Endothelial cell of umbilical vein (primary cell): ENCODE measurements at regions not wholly inside any gene's neighbourhood (a gene's known extent, or its start where the extent isn't known, plus 50 kb on each side); places are given as distances from the start of the nearest gene placed in this dataset.

Experiments used
- BruUV-seq: library from RNA; stranded (reverse); fragments of 400-500 nt; replicated peaks from 2 replicates; lab custom pipeline; 2021; lab: Mats Ljungman, UMichigan
- CTCF ChIA-PET: fragments of 300-600, 350-600 bp; sonication (Branson Sonifier 250); formaldehyde crosslinking; loops from one replicate; lab custom pipeline; 2021; ENCODE audit warnings: antibody characterized with exemption, inconsistent platforms; lab: Charles Lee
- POLR2A ChIA-PET: fragments of 300-600, 350-600 bp; sonication (Branson Sonifier 250); formaldehyde crosslinking; loops from one replicate; lab custom pipeline; 2021; ENCODE audit warnings: antibody characterized with exemption, inconsistent platforms; lab: Charles Lee
- DNase-seq: peaks from one replicate; pipeline ENCODE4 v3.0.0-alpha.2; 2011; ENCODE audit warnings: low read depth, low spot score
- FAIRE-seq: peaks from 2 replicates; lab custom pipeline; 2011; peaks lifted over from hg19 to GRCh38; lab: Jason Lieb, UNC
- H2AFZ ChIP-seq: 2 replicates; pipeline ENCODE4 v1.6.0; 2012; ENCODE audit warnings: low read depth, low read length, control low read depth, inconsistent platforms
- H3K27ac ChIP-seq: 2 replicates; pipeline ENCODE4 v1.5.1; 2011; ENCODE audit warnings: low read depth, mild to moderate bottlenecking, control low read depth, low read length, moderate library complexity; ENCODE audit not compliant: insufficient read depth
- H3K27me3 ChIP-seq, 2 experiments: 2 replicates each; pipeline versions ENCODE4 v1.6.0 to v1.6.1; 2011; ENCODE audit warnings: low read length in 2 of 2, mixed read lengths in 1 of 2; ENCODE audit not compliant: control insufficient read depth in 2 of 2, insufficient read depth in 2 of 2
- H3K36me3 ChIP-seq, 2 experiments: 2 replicates in 1 of 2; 3 replicates in 1 of 2; pipeline ENCODE4 v1.5.1; 2011; ENCODE audit warnings: low read length in 2 of 2, mild to moderate bottlenecking in 1 of 2, moderate library complexity in 1 of 2; ENCODE audit not compliant: control insufficient read depth in 2 of 2, insufficient read depth in 2 of 2; ENCODE audit errors: extremely low read depth in 1 of 2
- H3K4me1 ChIP-seq: 3 replicates; pipeline ENCODE4 v1.5.1; 2011; ENCODE audit warnings: mild to moderate bottlenecking, low read length; ENCODE audit not compliant: control insufficient read depth, insufficient read depth; ENCODE audit errors: extremely low read depth
- H3K4me2 ChIP-seq: 2 replicates; pipeline ENCODE4 v1.6.1; 2011; ENCODE audit warnings: low read length, control low read depth, mixed read lengths; ENCODE audit not compliant: insufficient read depth
- H3K4me3 ChIP-seq, 3 experiments: fragments of 200-600 bp in 1 of 3; sonication (generic), shearing (Covaris generic) in 1 of 3; replicated peaks in 1 of 3; 2 replicates each; pipeline ENCODE4 v1.5.1; 2011 to 2016; ENCODE audit warnings: control low read depth in 3 of 3, low read length in 3 of 3, mild to moderate bottlenecking in 2 of 3, inconsistent platforms in 1 of 3, low read depth in 1 of 3, moderate library complexity in 1 of 3; ENCODE audit not compliant: insufficient read depth in 1 of 3
- H3K79me2 ChIP-seq: 2 replicates; pipeline ENCODE4 v1.6.0; 2012; ENCODE audit warnings: low read length, inconsistent platforms; ENCODE audit not compliant: control insufficient read depth, insufficient read depth
- H3K9ac ChIP-seq: replicated peaks from 2 replicates; pipeline ENCODE3; 2011; ENCODE audit warnings: low read length, control low read depth; ENCODE audit not compliant: insufficient read depth; ENCODE audit errors: extremely low read depth
- H3K9me1 ChIP-seq: replicated peaks from 3 replicates; pipeline ENCODE4 v1.6.0; 2011; ENCODE audit warnings: mild to moderate bottlenecking, low read length; ENCODE audit not compliant: control insufficient read depth, insufficient read depth; ENCODE audit errors: extremely low read depth
- H3K9me3 ChIP-seq: replicated peaks from 2 replicates; pipeline ENCODE4 v1.5.1; 2012; ENCODE audit warnings: low read length, inconsistent platforms; ENCODE audit not compliant: control insufficient read depth, insufficient read depth
- H4K20me1 ChIP-seq: replicated peaks from 2 replicates; pipeline ENCODE3; 2011; ENCODE audit warnings: mild to moderate bottlenecking, low read length; ENCODE audit not compliant: control insufficient read depth, insufficient read depth; ENCODE audit errors: extremely low read depth
- EZH2 ChIP-seq: IDR thresholded peaks from 2 replicates; pipeline ENCODE4 v1.6.1; 2012; ENCODE audit warnings: borderline replicate concordance, low read depth, mild to moderate bottlenecking, moderate library complexity, low read length, inconsistent platforms; ENCODE audit not compliant: severe bottlenecking
- FOS ChIP-seq: IDR thresholded peaks from 2 replicates; pipeline ENCODE4 v1.6.1; 2011; ENCODE audit warnings: mild to moderate bottlenecking, low read length, moderate library complexity, borderline replicate concordance; ENCODE audit not compliant: insufficient read depth
- GATA2 ChIP-seq: IDR thresholded peaks from 2 replicates; pipeline ENCODE4 v1.7.0; 2011; ENCODE audit warnings: low read depth, mild to moderate bottlenecking, moderate library complexity, mixed read lengths, low read length; ENCODE audit not compliant: insufficient read length, insufficient read depth
- JUN ChIP-seq: IDR thresholded peaks from 2 replicates; pipeline ENCODE4 v1.6.1; 2011; ENCODE audit warnings: borderline replicate concordance, low read depth; ENCODE audit not compliant: insufficient read length, insufficient read depth
- MYC ChIP-seq: IDR thresholded peaks from one replicate; pipeline ENCODE4 v1.6.1; 2011; ENCODE audit warnings: mild to moderate bottlenecking, low read depth, low read length
- POLR2AphosphoS5 ChIP-seq: IDR thresholded peaks from 2 replicates; pipeline ENCODE4 v1.6.1; 2012; ENCODE audit warnings: low read depth, mild to moderate bottlenecking, control low read depth, low read length, moderate library complexity; ENCODE audit not compliant: insufficient read depth
- dilution Hi-C: fragments of 300-500 bp; cut with MboI; formaldehyde crosslinking; loops from one replicate; pipeline ENCODE4 v1.15.0; 2019; ENCODE audit warnings: low sequenced_read_pairs; ENCODE audit not compliant: extremely low pct_ligation_motif_present
- intact Hi-C: fragments of 100-400 bp; cut with micrococcal nuclease; formaldehyde crosslinking; loops from one replicate; pipeline ENCODE4 v1.10.0; 2022
- TF ChIP-seq, protein P1 (sequence below): IDR thresholded peaks from 2 replicates; pipeline ENCODE4 v1.6.1; 2011; ENCODE audit not compliant: insufficient read depth, insufficient read length
- TF ChIP-seq, protein P2 (sequence below), 2 donors: IDR thresholded peaks; 1 replicate in 1 of 2; 2 replicates in 1 of 2; pipeline ENCODE4 v1.5.1; 2011; ENCODE audit warnings: low read length in 2 of 2, mild to moderate bottlenecking in 2 of 2, moderate library complexity in 2 of 2, control low read depth in 1 of 2, inconsistent platforms in 1 of 2, low read depth in 1 of 2; ENCODE audit not compliant: insufficient read depth in 1 of 2; ENCODE audit errors: extremely low read depth in 1 of 2

DNA sequence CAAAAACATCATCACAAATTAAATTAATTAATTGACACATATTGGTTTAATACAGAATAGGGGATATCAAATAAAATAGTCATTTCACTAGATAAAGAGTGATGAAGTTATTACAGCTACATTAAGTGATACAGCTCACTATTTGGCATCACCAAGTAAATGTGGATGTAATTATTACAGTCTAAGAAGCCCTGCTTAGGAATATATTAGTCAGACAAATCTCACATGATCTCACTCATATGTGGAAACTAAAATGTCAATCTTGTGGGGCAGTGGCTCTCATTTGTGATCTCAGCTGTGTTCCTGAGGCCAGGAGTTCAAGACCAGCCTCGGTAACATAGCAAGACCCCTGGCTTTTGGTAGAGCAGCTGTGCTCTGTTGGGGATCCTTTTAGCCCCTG is 233.4 kb upstream of the RGMB start:
- TF ChIP-seq MYC (no peak), EZH2 (no peak), POLR2AphosphoS5 (no peak), FOS (no peak), GATA2 (no peak), JUN (no peak)
- TF ChIP-seq, protein P1, sequence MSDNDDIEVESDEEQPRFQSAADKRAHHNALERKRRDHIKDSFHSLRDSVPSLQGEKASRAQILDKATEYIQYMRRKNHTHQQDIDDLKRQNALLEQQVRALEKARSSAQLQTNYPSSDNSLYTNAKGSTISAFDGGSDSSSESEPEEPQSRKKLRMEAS: no peak
- TF ChIP-seq, protein P2, sequence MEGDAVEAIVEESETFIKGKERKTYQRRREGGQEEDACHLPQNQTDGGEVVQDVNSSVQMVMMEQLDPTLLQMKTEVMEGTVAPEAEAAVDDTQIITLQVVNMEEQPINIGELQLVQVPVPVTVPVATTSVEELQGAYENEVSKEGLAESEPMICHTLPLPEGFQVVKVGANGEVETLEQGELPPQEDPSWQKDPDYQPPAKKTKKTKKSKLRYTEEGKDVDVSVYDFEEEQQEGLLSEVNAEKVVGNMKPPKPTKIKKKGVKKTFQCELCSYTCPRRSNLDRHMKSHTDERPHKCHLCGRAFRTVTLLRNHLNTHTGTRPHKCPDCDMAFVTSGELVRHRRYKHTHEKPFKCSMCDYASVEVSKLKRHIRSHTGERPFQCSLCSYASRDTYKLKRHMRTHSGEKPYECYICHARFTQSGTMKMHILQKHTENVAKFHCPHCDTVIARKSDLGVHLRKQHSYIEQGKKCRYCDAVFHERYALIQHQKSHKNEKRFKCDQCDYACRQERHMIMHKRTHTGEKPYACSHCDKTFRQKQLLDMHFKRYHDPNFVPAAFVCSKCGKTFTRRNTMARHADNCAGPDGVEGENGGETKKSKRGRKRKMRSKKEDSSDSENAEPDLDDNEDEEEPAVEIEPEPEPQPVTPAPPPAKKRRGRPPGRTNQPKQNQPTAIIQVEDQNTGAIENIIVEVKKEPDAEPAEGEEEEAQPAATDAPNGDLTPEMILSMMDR (IDR thresholded peaks at IDR 0.05; ENCODE audit: extremely low read depth in 1 of 2, insufficient read depth in 1 of 2, low read depth in 1 of 2, low read length in 2 of 2): no peak
- no peak overlapping the region for H3K9ac ChIP-seq
- no TSS peak for BruUV-seq
- H3K4me3 ChIP-seq: no peak overlapping the region
- no peaks in the 10 kb centered on the region for H3K4me1 ChIP-seq
- no peaks in the 10 kb centered on the region for H3K27me3 ChIP-seq
- ChIA-PET CTCF (no interaction called here), POLR2A (no interaction called here)
- no peak for DNase-seq
- H3K36me3 ChIP-seq: no peaks in the 10 kb centered on the region
- no peaks in the 10 kb centered on the region for H4K20me1 ChIP-seq
- intact Hi-C loops (no loop called here), dilution Hi-C loops (no loop called here)
- H2AFZ ChIP-seq: no peak overlapping the region
- H3K79me2 ChIP-seq: no peaks in the 10 kb centered on the region
- H3K27ac ChIP-seq: no peak overlapping the region
- no peak for FAIRE-seq
- no peak overlapping the region for H3K4me2 ChIP-seq
- no peaks in the 10 kb centered on the region for H3K9me1 ChIP-seq
- no peaks in the 10 kb centered on the region for H3K9me3 ChIP-seq
